Lower leg skin (tissue), 3 donors: ENCODE measurements at regions not wholly inside any gene's neighbourhood (a gene's known extent, or its start where the extent isn't known, plus 50 kb on each side); places are given as distances from the start of the nearest gene placed in this dataset.

Experiments used
- POLR2A ChIP-seq, 2 donors: fragments of 450-650 bp; IDR thresholded peaks; one replicate each; pipeline ENCODE4 v1.6.1; 2016 to 2017; ENCODE audit warnings: antibody characterized with exemption in 2 of 2, mild to moderate bottlenecking in 1 of 2, moderate library complexity in 1 of 2
- TF ChIP-seq, protein P1 (sequence below), 3 donors: fragments of 450-650 bp; IDR thresholded peaks; one replicate each; pipeline ENCODE4 v1.5.1; 2016; ENCODE audit warnings: antibody characterized with exemption in 3 of 3, mild to moderate bottlenecking in 3 of 3, moderate library complexity in 2 of 3

GRCh38 chr11:123377355-123377754 is 52.7 kb upstream of the GRAMD1B start:
- TF ChIP-seq, protein P1, sequence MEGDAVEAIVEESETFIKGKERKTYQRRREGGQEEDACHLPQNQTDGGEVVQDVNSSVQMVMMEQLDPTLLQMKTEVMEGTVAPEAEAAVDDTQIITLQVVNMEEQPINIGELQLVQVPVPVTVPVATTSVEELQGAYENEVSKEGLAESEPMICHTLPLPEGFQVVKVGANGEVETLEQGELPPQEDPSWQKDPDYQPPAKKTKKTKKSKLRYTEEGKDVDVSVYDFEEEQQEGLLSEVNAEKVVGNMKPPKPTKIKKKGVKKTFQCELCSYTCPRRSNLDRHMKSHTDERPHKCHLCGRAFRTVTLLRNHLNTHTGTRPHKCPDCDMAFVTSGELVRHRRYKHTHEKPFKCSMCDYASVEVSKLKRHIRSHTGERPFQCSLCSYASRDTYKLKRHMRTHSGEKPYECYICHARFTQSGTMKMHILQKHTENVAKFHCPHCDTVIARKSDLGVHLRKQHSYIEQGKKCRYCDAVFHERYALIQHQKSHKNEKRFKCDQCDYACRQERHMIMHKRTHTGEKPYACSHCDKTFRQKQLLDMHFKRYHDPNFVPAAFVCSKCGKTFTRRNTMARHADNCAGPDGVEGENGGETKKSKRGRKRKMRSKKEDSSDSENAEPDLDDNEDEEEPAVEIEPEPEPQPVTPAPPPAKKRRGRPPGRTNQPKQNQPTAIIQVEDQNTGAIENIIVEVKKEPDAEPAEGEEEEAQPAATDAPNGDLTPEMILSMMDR (IDR thresholded peaks at IDR 0.05) = no peak
- TF ChIP-seq POLR2A (IDR thresholded peaks at IDR 0.05) = no peak
